Erythroblast (primary cell): ENCODE measurements at regions not wholly inside any gene's neighbourhood (a gene's known extent, or its start where the extent isn't known, plus 50 kb on each side); places are given as distances from the start of the nearest gene placed in this dataset.

Experiments
- GATA1 ChIP-seq: IDR thresholded peaks from 2 replicates; pipeline ENCODE4 v1.6.1; 2011; ENCODE audit warnings: low read depth, mild to moderate bottlenecking, control low read depth, low read length, moderate library complexity
- POLR2A ChIP-seq: IDR thresholded peaks from 2 replicates; pipeline ENCODE4 v1.6.1; 2011; ENCODE audit warnings: mild to moderate bottlenecking, low read length

DNA sequence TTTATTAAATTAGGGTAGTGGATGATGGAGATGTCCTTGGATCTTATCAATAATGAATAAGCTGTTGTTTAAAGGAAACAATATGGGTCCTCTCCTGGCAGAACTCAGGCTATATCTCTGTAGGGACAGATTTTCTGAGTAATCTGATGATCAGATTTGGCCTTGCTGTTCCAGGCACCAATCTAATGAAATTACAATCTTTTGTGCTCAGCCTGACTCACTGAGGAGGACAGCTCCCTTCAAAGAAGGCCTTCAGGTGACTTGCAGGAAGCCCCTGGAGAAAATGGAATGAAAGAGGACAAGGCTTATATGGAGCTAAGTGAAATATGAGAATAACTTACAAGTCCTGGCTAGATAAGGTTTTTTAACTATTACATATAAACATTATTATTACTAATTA is 486.4 kb upstream of the SORCS1 start:
- TF ChIP-seq POLR2A, result no peak
- no peak for TF ChIP-seq GATA1
